ENCODE measurements at regions not wholly inside any gene's neighbourhood (a gene's known extent, or its start where the extent isn't known, plus 50 kb on each side); places are given as distances from the start of the nearest gene placed in this dataset.
A peak's percentile ranks its signal among the peaks of the same experiment; 100 is the strongest.

- CTCF ChIA-PET (ENCODE audit: low intra/inter-chr PET ratio, low total read pairs) = no interaction called here
- POLR2A ChIA-PET = no interaction called here
These were observed 132.3 kb downstream of the SLIT2 start for GRCh38 chr4:20383969-20384368.

GRCh38 chr4:20384456-20384855, 132.8 kb downstream of the SLIT2 start:
- Histone ChIP-seq H3K4me1 (ENCODE audit: insufficient read depth, low read length) (no peaks in the 10 kb centered on the region), H3K9me3 (ENCODE audit: low read length) (no peaks in the 10 kb centered on the region), H3K36me3 (replicated peaks in 1 of 2; ENCODE audit: control insufficient read depth in 1 of 2, insufficient read depth in 2 of 2, low read length in 2 of 2) (no peaks in the 10 kb centered on the region), H3K4me3 (replicated peaks in 1 of 3; ENCODE audit: insufficient read depth in 1 of 3, low read depth in 2 of 3, low read length in 3 of 3) (no peak overlapping the region), H3K9ac (ENCODE audit: insufficient read depth, low read depth, low read length) (no peak overlapping the region), H2AFZ (ENCODE audit: low read length) (no peak overlapping the region), H4K20me1 (ENCODE audit: insufficient read depth, low read length) (no peaks in the 10 kb centered on the region), H3K79me2 (ENCODE audit: insufficient read depth, low read length) (no peaks in the 10 kb centered on the region), H3K27me3 (ENCODE audit: control insufficient read depth in 1 of 2, insufficient read depth in 2 of 2, low read length in 2 of 2) (no peaks in the 10 kb centered on the region; a peak in 1 of 5 replicates), H3K27ac (ENCODE audit: extremely low read length, insufficient read depth, low read length) (no peak overlapping the region), H3K4me2 (ENCODE audit: low read depth, low read length) (no peak overlapping the region)
- intact Hi-C loops (cut with micrococcal nuclease; ENCODE audit: unreplicated experiment) = no loop called here
- FAIRE-seq (no peak), DNase-seq (ENCODE audit: low spot score) (no peak), ATAC-seq (no peak)
- ChIA-PET CTCF (ENCODE audit: low intra/inter-chr PET ratio, low total read pairs) (no interaction called here), POLR2A (no interaction called here)
- no TSS peak for BruUV-seq (replicated peaks)
- in situ Hi-C loops (cut with HindIII; ENCODE audit: extremely low pct_ligation_motif_present, low pct_unique_long_range_greater_than_20kb) = no loop called here
- 2% methylated on average over 5 of the region's 5 CpGs for WGBS (ENCODE audit: low lambda C conversion rate)
- TF ChIP-seq EED (CRISPR knock-in tag; IDR thresholded peaks at IDR 0.05) = no peak
- TF ChIP-seq ZNF709 (CRISPR knock-in tag; IDR thresholded peaks at IDR 0.05) = no peak
- TF ChIP-seq, protein P1, sequence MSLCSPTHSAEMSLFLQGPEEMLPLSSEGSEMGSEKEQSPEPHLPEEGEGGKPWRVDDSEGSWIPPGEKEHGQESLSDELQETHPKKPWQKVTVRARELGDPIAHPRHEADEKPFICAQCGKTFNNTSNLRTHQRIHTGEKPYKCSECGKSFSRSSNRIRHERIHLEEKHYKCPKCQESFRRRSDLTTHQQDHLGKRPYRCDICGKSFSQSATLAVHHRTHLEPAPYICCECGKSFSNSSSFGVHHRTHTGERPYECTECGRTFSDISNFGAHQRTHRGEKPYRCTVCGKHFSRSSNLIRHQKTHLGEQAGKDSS (CRISPR knock-in tag; IDR thresholded peaks at IDR 0.05; ENCODE audit: borderline replicate concordance, low read depth) = no peak
- no peak for TF ChIP-seq FOXM1 (CRISPR knock-in tag; IDR thresholded peaks at IDR 0.05)
- TF ChIP-seq SRY (CRISPR knock-in tag; IDR thresholded peaks at IDR 0.05) = no peak
- TF ChIP-seq, protein P2, sequence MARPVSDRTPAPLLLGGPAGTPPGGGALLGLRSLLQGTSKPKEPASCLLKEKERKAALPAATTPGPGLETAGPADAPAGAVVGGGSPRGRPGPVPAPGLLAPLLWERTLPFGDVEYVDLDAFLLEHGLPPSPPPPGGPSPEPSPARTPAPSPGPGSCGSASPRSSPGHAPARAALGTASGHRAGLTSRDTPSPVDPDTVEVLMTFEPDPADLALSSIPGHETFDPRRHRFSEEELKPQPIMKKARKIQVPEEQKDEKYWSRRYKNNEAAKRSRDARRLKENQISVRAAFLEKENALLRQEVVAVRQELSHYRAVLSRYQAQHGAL (CRISPR knock-in tag; IDR thresholded peaks at IDR 0.05; ENCODE audit: not compliant biosample characterization) = no peak
- TF ChIP-seq ZBTB20 (CRISPR knock-in tag; IDR thresholded peaks at IDR 0.05; ENCODE audit: borderline replicate concordance, low read depth) = no peak
- TF ChIP-seq, protein P3, sequence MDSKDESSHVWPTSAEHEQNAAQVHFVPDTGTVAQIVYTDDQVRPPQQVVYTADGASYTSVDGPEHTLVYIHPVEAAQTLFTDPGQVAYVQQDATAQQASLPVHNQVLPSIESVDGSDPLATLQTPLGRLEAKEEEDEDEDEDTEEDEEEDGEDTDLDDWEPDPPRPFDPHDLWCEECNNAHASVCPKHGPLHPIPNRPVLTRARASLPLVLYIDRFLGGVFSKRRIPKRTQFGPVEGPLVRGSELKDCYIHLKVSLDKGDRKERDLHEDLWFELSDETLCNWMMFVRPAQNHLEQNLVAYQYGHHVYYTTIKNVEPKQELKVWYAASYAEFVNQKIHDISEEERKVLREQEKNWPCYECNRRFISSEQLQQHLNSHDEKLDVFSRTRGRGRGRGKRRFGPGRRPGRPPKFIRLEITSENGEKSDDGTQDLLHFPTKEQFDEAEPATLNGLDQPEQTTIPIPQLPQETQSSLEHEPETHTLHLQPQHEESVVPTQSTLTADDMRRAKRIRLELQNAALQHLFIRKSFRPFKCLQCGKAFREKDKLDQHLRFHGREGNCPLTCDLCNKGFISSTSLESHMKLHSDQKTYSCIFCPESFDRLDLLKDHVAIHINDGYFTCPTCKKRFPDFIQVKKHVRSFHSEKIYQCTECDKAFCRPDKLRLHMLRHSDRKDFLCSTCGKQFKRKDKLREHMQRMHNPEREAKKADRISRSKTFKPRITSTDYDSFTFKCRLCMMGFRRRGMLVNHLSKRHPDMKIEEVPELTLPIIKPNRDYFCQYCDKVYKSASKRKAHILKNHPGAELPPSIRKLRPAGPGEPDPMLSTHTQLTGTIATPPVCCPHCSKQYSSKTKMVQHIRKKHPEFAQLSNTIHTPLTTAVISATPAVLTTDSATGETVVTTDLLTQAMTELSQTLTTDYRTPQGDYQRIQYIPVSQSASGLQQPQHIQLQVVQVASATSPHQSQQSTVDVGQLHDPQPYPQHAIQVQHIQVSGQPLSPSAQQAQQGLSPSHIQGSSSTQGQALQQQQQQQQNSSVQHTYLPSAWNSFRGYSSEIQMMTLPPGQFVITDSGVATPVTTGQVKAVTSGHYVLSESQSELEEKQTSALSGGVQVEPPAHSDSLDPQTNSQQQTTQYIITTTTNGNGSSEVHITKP (CRISPR knock-in tag; IDR thresholded peaks at IDR 0.05; ENCODE audit: low read depth) = no peak
- TF ChIP-seq ZNF30 (CRISPR knock-in tag; IDR thresholded peaks at IDR 0.05) = no peak
- TF ChIP-seq, protein P4, sequence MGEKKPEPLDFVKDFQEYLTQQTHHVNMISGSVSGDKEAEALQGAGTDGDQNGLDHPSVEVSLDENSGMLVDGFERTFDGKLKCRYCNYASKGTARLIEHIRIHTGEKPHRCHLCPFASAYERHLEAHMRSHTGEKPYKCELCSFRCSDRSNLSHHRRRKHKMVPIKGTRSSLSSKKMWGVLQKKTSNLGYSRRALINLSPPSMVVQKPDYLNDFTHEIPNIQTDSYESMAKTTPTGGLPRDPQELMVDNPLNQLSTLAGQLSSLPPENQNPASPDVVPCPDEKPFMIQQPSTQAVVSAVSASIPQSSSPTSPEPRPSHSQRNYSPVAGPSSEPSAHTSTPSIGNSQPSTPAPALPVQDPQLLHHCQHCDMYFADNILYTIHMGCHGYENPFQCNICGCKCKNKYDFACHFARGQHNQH (CRISPR knock-in tag; IDR thresholded peaks at IDR 0.05) = no peak
- no peak for TF ChIP-seq ZNF543 (CRISPR knock-in tag; IDR thresholded peaks at IDR 0.05)
- no peak for TF ChIP-seq POLR2AphosphoS2 (IDR thresholded peaks at IDR 0.05; ENCODE audit: low read depth, low read length)

More at GRCh38 chr4:20383969-20384368, 132.3 kb downstream of the SLIT2 start:
- no peak overlapping the region for H3K4me2 ChIP-seq (ENCODE audit: low read depth, low read length)
- in situ Hi-C loops (cut with HindIII; ENCODE audit: extremely low pct_ligation_motif_present, low pct_unique_long_range_greater_than_20kb) = no loop called here
- ATAC-seq (no peak), FAIRE-seq (no peak), DNase-seq (ENCODE audit: low spot score) (no peak)
- intact Hi-C loops (cut with micrococcal nuclease; ENCODE audit: unreplicated experiment) = no loop called here
- BruUV-seq (replicated peaks) = no TSS peak
- no peaks in the 10 kb centered on the region for H3K79me2 ChIP-seq (ENCODE audit: insufficient read depth, low read length)
- no peaks in the 10 kb centered on the region for H4K20me1 ChIP-seq (ENCODE audit: insufficient read depth, low read length)
- no peak overlapping the region for H2AFZ ChIP-seq (ENCODE audit: low read length)
- TF ChIP-seq MAFF (IDR thresholded peaks at IDR 0.05; ENCODE audit: low read depth, low read length) = peak; percentile 69
- TF ChIP-seq MAFK (conservative IDR thresholded peaks at IDR 0.05 in 1 of 2, IDR thresholded peaks at IDR 0.05 in 1 of 2; ENCODE audit: low read length in 2 of 2) = peak; percentile 52 to 85
- no peak for TF ChIP-seq ZNF678 (CRISPR knock-in tag; IDR thresholded peaks at IDR 0.05)
- H3K9ac ChIP-seq (ENCODE audit: insufficient read depth, low read depth, low read length) = no peak overlapping the region
- no peaks in the 10 kb centered on the region for H3K36me3 ChIP-seq (replicated peaks in 1 of 2; ENCODE audit: control insufficient read depth in 1 of 2, insufficient read depth in 2 of 2, low read length in 2 of 2)
- H3K27ac ChIP-seq (ENCODE audit: extremely low read length, insufficient read depth, low read length) = no peak overlapping the region
- no peaks in the 10 kb centered on the region for H3K4me1 ChIP-seq (ENCODE audit: insufficient read depth, low read length)
- H3K9me3 ChIP-seq (ENCODE audit: low read length) = no peaks in the 10 kb centered on the region
- H3K4me3 ChIP-seq (replicated peaks in 1 of 3; ENCODE audit: insufficient read depth in 1 of 3, low read depth in 2 of 3, low read length in 3 of 3) = no peak overlapping the region
- no peaks in the 10 kb centered on the region; a peak in 1 of 5 replicates for H3K27me3 ChIP-seq (ENCODE audit: control insufficient read depth in 1 of 2, insufficient read depth in 2 of 2, low read length in 2 of 2)
